ENCODE measurements at regions not wholly inside any gene's neighbourhood (a gene's known extent, or its start where the extent isn't known, plus 50 kb on each side); places are given as distances from the start of the nearest gene placed in this dataset.
"Not testable (repeated sequence)": the region's sequence is repeated elsewhere in the genome, so short reads cannot be mapped to it uniquely, and the experiment has no call there.

DNA sequence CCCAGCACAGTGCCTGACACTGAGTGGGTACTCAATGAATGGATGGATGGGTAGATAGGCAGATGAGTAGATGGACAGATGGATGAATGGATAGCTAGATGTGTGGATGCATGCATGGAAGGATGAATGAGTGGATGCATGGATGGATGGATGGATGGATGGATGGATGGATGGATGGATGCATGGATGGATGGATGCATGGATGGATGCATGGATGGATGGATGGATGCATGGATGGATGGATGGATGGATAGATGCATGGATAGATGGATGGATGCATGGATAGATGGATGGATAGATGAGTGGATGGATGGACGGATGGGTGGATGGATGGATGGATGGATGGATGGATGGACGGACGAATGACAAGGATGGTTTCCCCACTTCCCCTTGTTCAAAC is 166.6 kb downstream of the HS3ST2 start:
- not testable (repeated sequence) for TF ChIP-seq YY1 (IDR thresholded peaks at IDR 0.05; ENCODE audit: insufficient read depth, insufficient read length); ZNF274 (IDR thresholded peaks at IDR 0.05; ENCODE audit: low read depth, low read length); SUZ12 (IDR thresholded peaks at IDR 0.05; ENCODE audit: extremely low read depth, insufficient read depth, insufficient read length)
